ENCODE measurements at regions not wholly inside any gene's neighbourhood (a gene's known extent, or its start where the extent isn't known, plus 50 kb on each side); places are given as distances from the start of the nearest gene placed in this dataset.

GRCh38 chr2:30055548-30055947, 91.3 kb upstream of the YPEL5 start:
- DNase-seq: no peak

- DNase-seq: no peak
Measured at GRCh38 chr2:30060562-30060961, 86.2 kb upstream of the YPEL5 start.

GRCh38 chr2:30068067-30068466, 78.7 kb upstream of the YPEL5 start:
- no peak for DNase-seq

- DNase-seq: peak; percentile 51
Measured at GRCh38 chr2:30072250-30072842, 74.5 kb upstream of the YPEL5 start.

GRCh38 chr2:30073523-30073922, 73.3 kb upstream of the YPEL5 start:
- no peak for DNase-seq

GRCh38 chr2:30074023-30074422, 72.8 kb upstream of the YPEL5 start:
- DNase-seq: no peak

- no peak for DNase-seq
Measured at GRCh38 chr2:30078521-30078920, 68.3 kb upstream of the YPEL5 start.

GRCh38 chr2:30084915-30085314, 61.9 kb upstream of the YPEL5 start:
- DNase-seq: no peak

- DNase-seq: no peak
Measured at GRCh38 chr2:30089171-30089570, 57.6 kb upstream of the YPEL5 start.

- DNase-seq: no peak
Measured at GRCh38 chr2:30095402-30095801, 51.4 kb upstream of the YPEL5 start.

- DNase-seq: no peak
Measured at GRCh38 chr2:30096451-30096850, 50.4 kb upstream of the YPEL5 start.
